NT2/D1 (cell line): ENCODE measurements at regions not wholly inside any gene's neighbourhood (a gene's known extent, or its start where the extent isn't known, plus 50 kb on each side); places are given as distances from the start of the nearest gene placed in this dataset.

Experiments
- SUZ12 ChIP-seq: IDR thresholded peaks from 2 replicates; pipeline ENCODE4 v1.6.1; 2011; ENCODE audit not compliant: insufficient read length, insufficient read depth; ENCODE audit errors: extremely low read depth
- ZNF274 ChIP-seq: IDR thresholded peaks from 2 replicates; pipeline ENCODE4 v1.6.1; 2011; ENCODE audit warnings: mild to moderate bottlenecking, low read depth, low read length

DNA sequence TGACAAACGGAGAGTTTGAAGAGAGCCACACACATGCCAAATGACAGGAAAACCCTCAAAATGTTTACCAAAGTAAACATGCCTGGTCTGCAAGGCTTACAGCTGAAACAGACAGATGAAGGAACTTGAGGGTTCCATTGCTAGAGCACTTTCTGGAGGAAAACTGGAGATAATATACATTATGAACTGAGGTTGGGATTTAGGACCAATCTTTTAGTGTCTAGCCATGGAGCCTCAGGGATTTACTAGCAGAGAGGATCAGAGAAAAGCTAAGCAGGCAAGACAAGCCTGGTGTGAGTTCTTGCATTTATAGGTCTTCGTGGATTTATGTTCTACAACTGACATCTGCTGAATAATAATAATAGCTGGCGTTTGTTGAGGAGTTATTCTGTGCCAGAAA lies 205.3 kb downstream of the AEBP2 start:
- no peak for TF ChIP-seq ZNF274
- TF ChIP-seq SUZ12, result no peak
